PC-9 (cell line): ENCODE measurements at regions not wholly inside any gene's neighbourhood (a gene's known extent, or its start where the extent isn't known, plus 50 kb on each side); places are given as distances from the start of the nearest gene placed in this dataset.

Source experiments
- CTCF ChIP-seq: fragments of 200-600 bp; sonication (generic); conservative IDR thresholded peaks from 2 replicates; pipeline ENCODE4 v1.6.1; 2017; ENCODE audit warnings: mixed run types, antibody characterized with exemption, mild to moderate bottlenecking, moderate library complexity
- EZH2 ChIP-seq: fragments of 200-600 bp; sonication (generic); IDR thresholded peaks from 2 replicates; pipeline ENCODE4 v1.8.0; 2017; ENCODE audit warnings: antibody characterized with exemption, low read depth

GRCh38 chr5:159586921-159587320, 256.6 kb upstream of the IL12B start:
- TF ChIP-seq CTCF (no peak), EZH2 (no peak)
